ENCODE measurements at regions not wholly inside any gene's neighbourhood (a gene's known extent, or its start where the extent isn't known, plus 50 kb on each side); places are given as distances from the start of the nearest gene placed in this dataset.
"Not testable (repeated sequence)": the region's sequence is repeated elsewhere in the genome, so short reads cannot be mapped to it uniquely, and the experiment has no call there.

DNA sequence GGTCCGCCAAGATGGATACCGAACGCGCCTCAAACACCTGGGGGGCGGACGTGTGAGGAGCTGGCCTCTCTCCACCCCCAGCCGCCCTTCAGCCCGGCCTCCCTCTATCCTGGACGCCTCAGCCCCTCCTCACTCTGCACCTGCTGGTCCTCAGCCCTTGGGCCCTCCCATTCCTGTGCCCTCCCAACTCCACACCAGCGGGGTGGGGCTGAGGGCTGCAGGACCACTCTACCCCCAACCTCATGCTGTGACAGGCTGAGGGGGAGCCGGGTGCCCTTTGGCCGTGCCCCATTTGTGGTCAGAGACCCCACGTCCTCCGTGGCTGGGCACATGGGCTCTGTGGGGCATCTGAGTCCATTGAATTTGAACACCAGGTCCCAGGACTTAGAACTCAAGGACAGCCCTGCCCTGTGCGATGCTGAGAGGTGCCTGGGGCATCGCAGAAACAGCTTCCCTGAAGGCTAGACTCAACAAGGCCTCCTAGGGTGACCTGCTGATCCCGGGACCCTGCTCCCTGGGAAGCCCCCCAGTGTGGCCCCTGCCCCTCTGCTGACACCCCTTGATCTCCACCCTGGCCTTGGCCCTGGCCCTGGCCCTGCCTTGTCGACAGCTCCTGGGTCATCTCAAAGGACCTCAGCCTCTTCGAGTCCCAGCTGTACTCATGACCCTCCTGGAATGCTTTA is 82.0 kb upstream of the SFSWAP start:
- Histone ChIP-seq H3K9ac (ENCODE audit: low read length) (no peak overlapping the region), H3K4me1 (ENCODE audit: insufficient read depth, low read length) (peaks cover 5% of the 10 kb centered on the region), H3K9me3 (ENCODE audit: low read length) (no peaks in the 10 kb centered on the region), H3K27ac (ENCODE audit: low read depth, low read length) (no peak overlapping the region), H3K27me3 (ENCODE audit: control insufficient read depth in 1 of 2, insufficient read depth in 2 of 2, low read length in 2 of 2) (peaks cover 0 to 11% of the 10 kb centered on the region in 2 donors), H3K36me3 (ENCODE audit: insufficient read depth, low read length) (no peaks in the 10 kb centered on the region), H3K4me3 (ENCODE audit: low read depth in 1 of 2, low read length in 2 of 2) (no peak overlapping the region)

DNA sequence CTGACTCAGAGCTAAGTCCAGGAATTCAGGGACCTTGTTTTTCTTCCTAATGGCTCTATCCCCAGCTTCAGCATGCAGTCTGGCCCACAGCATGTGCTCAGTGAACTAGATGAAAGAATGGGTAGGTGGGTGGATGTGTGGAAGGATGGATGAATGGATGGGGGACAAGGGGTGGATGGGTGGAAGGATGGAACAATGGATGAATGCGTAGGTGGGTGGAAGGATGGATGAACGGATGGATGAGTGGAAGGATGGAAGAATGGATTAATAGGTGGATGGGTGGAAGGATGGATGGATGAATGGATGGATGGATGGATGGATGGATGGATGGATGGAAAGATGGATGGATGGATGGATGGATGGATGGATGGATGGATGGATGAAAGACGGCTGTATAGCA is 79.7 kb upstream of the SFSWAP start:
- peaks cover 0 to 14% of the 10 kb centered on the region in 2 donors for H3K27me3 ChIP-seq (ENCODE audit: control insufficient read depth in 1 of 2, insufficient read depth in 2 of 2, low read length in 2 of 2)
- no peaks in the 10 kb centered on the region for H3K36me3 ChIP-seq (ENCODE audit: insufficient read depth, low read length)
- no peak overlapping the region for H3K4me3 ChIP-seq (ENCODE audit: low read depth in 1 of 2, low read length in 2 of 2)
- no peak overlapping the region for H3K9ac ChIP-seq (ENCODE audit: low read length)
- H3K4me1 ChIP-seq (ENCODE audit: insufficient read depth, low read length) = no peaks in the 10 kb centered on the region
- no peaks in the 10 kb centered on the region for H3K9me3 ChIP-seq (ENCODE audit: low read length)
- H3K27ac ChIP-seq (ENCODE audit: low read depth, low read length) = no peak overlapping the region

DNA sequence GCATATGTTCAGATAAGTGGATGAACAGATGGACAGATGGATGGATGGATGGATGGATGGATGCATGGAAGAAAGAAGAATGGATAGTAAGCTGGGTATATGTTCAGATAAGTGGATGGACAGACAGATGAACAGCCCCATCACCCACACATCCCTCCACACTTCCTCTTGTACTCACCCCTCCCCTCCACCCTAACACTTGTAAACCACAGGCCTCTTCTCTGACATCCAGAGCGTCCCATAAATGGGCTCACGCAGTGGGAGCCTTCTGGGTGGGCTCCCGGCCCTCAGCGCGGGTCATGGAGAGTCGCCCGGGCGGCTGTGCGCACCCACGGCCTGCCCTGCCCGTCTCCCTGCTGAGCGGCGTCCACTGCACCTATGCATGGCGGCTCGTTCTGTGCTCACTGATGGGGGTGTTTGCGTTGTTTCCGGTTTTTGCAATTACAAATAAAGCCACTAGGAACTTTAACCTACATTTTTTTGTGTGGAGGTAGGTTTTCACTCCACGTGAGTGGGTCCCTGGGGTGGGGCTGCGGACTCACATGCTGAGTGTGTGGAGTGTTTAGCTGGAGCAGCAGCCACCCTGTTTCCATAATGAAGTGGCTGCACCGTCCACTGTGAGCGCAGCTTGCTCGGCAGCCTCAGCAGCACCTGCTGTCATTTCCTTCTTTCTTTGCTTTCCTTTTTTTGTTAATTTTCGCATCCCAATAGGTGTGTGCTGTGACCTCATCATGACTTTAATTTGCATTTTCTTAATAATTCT is 78.8 kb upstream of the SFSWAP start:
- not testable (repeated sequence) for H3K4me3 ChIP-seq (ENCODE audit: low read depth in 1 of 2, low read length in 2 of 2); H3K36me3 ChIP-seq (ENCODE audit: insufficient read depth, low read length); H3K9me3 ChIP-seq (ENCODE audit: low read length); H3K4me1 ChIP-seq (ENCODE audit: insufficient read depth, low read length); H3K27ac ChIP-seq (ENCODE audit: low read depth, low read length); H3K9ac ChIP-seq (ENCODE audit: low read length)
- peaks cover 0 to 15% of the 10 kb centered on the region in 2 donors for H3K27me3 ChIP-seq (ENCODE audit: control insufficient read depth in 1 of 2, insufficient read depth in 2 of 2, low read length in 2 of 2)

DNA sequence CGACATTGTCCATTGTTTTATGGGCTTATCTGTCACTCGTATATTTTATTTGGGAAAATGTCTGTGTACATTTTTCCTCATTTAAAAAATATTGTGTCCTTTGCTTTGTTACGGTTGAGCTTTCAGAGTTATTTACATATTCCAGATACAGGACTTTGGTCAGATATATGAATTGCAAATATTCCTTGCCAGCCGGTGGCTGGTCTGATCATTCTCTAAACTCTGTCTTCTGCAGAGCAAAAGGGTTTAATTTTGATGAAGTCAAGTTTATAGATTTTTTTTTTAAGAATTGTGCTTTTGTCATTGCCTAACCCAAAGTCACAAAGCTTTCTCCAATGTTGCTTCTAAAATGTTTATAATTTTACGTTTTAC is 78.3 kb upstream of the SFSWAP start:
- H3K27me3 ChIP-seq (ENCODE audit: control insufficient read depth in 1 of 2, insufficient read depth in 2 of 2, low read length in 2 of 2) = peaks cover 0 to 19% of the 10 kb centered on the region in 2 donors
- H3K4me1 ChIP-seq (ENCODE audit: insufficient read depth, low read length); H3K9me3 ChIP-seq (ENCODE audit: low read length); H3K4me3 ChIP-seq (ENCODE audit: low read depth in 1 of 2, low read length in 2 of 2); H3K9ac ChIP-seq (ENCODE audit: low read length); H3K36me3 ChIP-seq (ENCODE audit: insufficient read depth, low read length); H3K27ac ChIP-seq (ENCODE audit: low read depth, low read length): not testable (repeated sequence)

DNA sequence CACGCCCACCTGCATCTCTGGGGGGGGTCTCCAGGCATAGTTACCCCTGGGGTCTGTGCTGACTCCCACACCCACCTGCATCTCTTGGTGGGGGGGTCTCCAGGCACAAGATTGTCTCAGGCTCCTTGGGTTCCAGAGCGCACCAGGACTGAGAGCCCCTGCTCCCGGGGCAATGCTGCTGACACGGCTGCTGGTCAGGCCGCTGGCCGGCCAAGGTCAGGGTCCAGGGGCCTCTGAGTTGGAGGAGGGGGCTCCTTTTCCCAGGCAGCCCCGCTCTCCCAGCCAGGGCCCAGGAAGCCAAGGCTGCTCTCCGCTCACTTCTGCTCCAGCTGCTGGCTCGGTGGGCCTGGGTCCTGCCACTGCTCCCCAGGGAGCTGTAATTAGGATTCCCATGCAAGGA is 77.3 kb upstream of the SFSWAP start:
- not testable (repeated sequence) for H3K27ac ChIP-seq (ENCODE audit: low read depth, low read length); H3K9me3 ChIP-seq (ENCODE audit: low read length); H3K4me1 ChIP-seq (ENCODE audit: insufficient read depth, low read length); H3K9ac ChIP-seq (ENCODE audit: low read length); H3K36me3 ChIP-seq (ENCODE audit: insufficient read depth, low read length); H3K4me3 ChIP-seq (ENCODE audit: low read depth in 1 of 2, low read length in 2 of 2)
- H3K27me3 ChIP-seq (ENCODE audit: control insufficient read depth in 1 of 2, insufficient read depth in 2 of 2, low read length in 2 of 2) = peaks cover 0 to 14% of the 10 kb centered on the region in 2 donors

DNA sequence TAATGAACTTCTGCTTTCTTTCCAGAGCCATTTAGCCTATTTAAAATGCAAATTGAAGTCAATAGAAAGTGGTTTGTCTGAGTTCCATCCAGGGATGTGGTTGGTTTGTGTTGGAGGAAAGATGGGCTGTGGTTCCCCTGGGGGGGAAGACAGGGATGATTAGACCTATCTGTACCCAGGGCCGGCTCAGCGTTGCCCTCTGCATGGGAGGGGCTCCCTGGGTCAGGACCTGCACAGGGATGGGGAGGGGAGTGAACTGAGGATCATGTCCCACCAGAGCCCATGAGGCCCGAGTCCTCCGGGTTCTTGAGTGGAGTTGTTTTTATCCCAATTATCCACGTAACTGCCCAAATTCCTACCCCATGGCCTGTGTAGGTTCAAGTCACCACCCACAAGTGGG is 76.9 kb upstream of the SFSWAP start:
- Histone ChIP-seq H3K36me3 (ENCODE audit: insufficient read depth, low read length) (no peaks in the 10 kb centered on the region), H3K9ac (ENCODE audit: low read length) (no peak overlapping the region), H3K9me3 (ENCODE audit: low read length) (no peaks in the 10 kb centered on the region), H3K27ac (ENCODE audit: low read depth, low read length) (no peak overlapping the region), H3K4me1 (ENCODE audit: insufficient read depth, low read length) (no peaks in the 10 kb centered on the region), H3K4me3 (ENCODE audit: low read depth in 1 of 2, low read length in 2 of 2) (no peak overlapping the region), H3K27me3 (ENCODE audit: control insufficient read depth in 1 of 2, insufficient read depth in 2 of 2, low read length in 2 of 2) (peaks cover 0 to 10% of the 10 kb centered on the region in 2 donors)

DNA sequence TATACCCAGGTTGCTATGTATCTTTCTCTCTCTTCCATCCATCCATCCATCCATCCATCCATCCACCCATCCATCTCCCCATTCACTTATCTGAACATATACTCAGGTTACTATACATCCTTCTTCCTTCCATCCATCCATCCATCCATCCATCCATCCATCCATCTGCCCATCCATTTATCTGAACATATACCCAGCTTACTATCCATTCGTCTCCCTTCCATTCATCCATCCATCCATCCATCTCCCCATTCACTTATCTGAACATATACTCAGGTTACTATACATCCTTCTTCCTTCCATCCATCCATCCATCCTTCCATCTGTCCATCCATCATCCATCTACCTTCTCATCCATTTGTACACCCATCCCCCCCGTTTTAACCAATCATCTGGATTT is 75.9 kb upstream of the SFSWAP start:
- H3K36me3 ChIP-seq (ENCODE audit: insufficient read depth, low read length); H3K9me3 ChIP-seq (ENCODE audit: low read length); H3K4me3 ChIP-seq (ENCODE audit: low read depth in 1 of 2, low read length in 2 of 2); H3K9ac ChIP-seq (ENCODE audit: low read length); H3K27ac ChIP-seq (ENCODE audit: low read depth, low read length); H3K4me1 ChIP-seq (ENCODE audit: insufficient read depth, low read length); H3K27me3 ChIP-seq (ENCODE audit: control insufficient read depth in 1 of 2, insufficient read depth in 2 of 2, low read length in 2 of 2): not testable (repeated sequence)

GRCh38 chr12:131635491-131636122 is 75.3 kb upstream of the SFSWAP start:
- Histone ChIP-seq H3K4me1 (ENCODE audit: insufficient read depth, low read length) (no peaks in the 10 kb centered on the region), H3K27ac (ENCODE audit: low read depth, low read length) (no peak overlapping the region), H3K36me3 (ENCODE audit: insufficient read depth, low read length) (no peaks in the 10 kb centered on the region), H3K9ac (ENCODE audit: low read length) (no peak overlapping the region), H3K27me3 (ENCODE audit: control insufficient read depth in 1 of 2, insufficient read depth in 2 of 2, low read length in 2 of 2) (peaks cover 0 to 8% of the 10 kb centered on the region in 2 donors), H3K4me3 (ENCODE audit: low read depth in 1 of 2, low read length in 2 of 2) (no peak overlapping the region), H3K9me3 (ENCODE audit: low read length) (no peaks in the 10 kb centered on the region)

- H3K36me3 ChIP-seq (ENCODE audit: insufficient read depth, low read length) = no peaks in the 10 kb centered on the region
- H3K4me1 ChIP-seq (ENCODE audit: insufficient read depth, low read length) = no peaks in the 10 kb centered on the region
- no peak overlapping the region for H3K4me3 ChIP-seq (ENCODE audit: low read depth in 1 of 2, low read length in 2 of 2)
- no peak overlapping the region for H3K27ac ChIP-seq (ENCODE audit: low read depth, low read length)
- no peaks in the 10 kb centered on the region for H3K9me3 ChIP-seq (ENCODE audit: low read length)
- H3K27me3 ChIP-seq (ENCODE audit: control insufficient read depth in 1 of 2, insufficient read depth in 2 of 2, low read length in 2 of 2) = peaks cover 0 to 8% of the 10 kb centered on the region in 2 donors
- H3K9ac ChIP-seq (ENCODE audit: low read length) = no peak overlapping the region
Observed at GRCh38 chr12:131636266-131636665, 74.6 kb upstream of the SFSWAP start.

DNA sequence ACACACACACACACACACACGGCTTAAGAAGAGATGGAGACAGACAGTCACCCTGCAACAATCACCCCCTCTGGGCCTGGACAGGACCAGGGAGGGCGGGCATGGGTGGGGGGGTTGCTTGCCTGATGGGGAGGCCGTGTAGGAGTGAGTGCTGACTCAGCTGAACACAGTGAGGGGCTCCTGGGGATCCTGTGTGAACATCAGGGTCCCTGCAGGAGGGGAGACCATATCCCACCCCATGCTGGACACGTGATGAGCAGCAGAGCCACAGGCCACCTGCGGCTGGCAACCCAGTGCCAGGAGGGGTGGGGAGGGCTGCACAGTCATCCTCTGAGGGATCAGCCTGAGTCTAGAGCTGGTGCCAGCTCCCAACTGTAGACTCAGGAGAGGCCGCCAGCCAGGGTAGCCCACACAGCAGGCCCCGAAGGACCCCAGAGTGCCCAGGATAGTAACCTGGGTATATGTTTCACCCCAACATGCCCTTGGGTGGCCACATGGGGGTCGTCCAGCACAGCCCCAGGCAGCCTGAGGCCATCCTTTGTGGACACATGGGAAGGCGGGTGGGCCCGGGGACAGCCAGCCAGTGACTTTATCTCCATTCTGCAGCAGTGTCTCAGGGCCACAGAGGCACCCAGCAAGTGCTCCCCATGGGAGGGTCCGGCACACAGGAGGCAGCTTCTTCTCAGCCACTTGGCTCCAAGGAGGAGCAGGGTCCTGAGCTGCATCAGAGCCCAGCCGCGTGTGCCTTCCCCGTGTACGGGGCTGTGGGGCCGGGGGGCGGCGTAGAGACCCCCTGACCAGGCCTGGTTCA is 73.7 kb upstream of the SFSWAP start:
- H3K36me3 ChIP-seq (ENCODE audit: insufficient read depth, low read length) = no peaks in the 10 kb centered on the region
- H3K9me3 ChIP-seq (ENCODE audit: low read length) = no peaks in the 10 kb centered on the region
- H3K4me3 ChIP-seq (ENCODE audit: low read depth in 1 of 2, low read length in 2 of 2) = no peak overlapping the region
- no peaks in the 10 kb centered on the region for H3K4me1 ChIP-seq (ENCODE audit: insufficient read depth, low read length)
- no peak overlapping the region for H3K27ac ChIP-seq (ENCODE audit: low read depth, low read length)
- no peak overlapping the region for H3K9ac ChIP-seq (ENCODE audit: low read length)
- peaks cover 0 to 9% of the 10 kb centered on the region in 2 donors for H3K27me3 ChIP-seq (ENCODE audit: control insufficient read depth in 1 of 2, insufficient read depth in 2 of 2, low read length in 2 of 2)

DNA sequence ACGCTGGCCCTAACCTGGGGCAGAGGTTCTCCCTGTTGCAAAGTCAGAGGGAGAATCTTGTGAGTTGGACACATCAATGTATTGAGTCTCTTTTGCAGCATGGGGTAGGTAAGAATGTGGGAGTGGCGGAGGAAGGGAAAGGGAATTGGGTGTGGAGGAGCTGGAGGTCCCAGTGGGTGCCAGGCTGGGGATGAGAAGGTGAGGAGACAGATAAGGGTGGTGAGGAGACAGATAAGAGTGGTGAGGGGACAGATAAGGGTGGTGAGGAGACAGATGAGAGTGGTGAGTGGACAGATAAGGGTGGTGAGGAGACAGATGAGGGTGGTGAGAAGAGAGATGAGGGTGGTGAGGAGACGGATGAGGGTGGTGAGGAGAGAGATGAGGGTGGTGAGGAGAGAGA is 72.9 kb upstream of the SFSWAP start:
- no peaks in the 10 kb centered on the region for H3K9me3 ChIP-seq (ENCODE audit: low read length)
- H3K36me3 ChIP-seq (ENCODE audit: insufficient read depth, low read length) = no peaks in the 10 kb centered on the region
- no peak overlapping the region for H3K9ac ChIP-seq (ENCODE audit: low read length)
- no peak overlapping the region for H3K27ac ChIP-seq (ENCODE audit: low read depth, low read length)
- H3K4me3 ChIP-seq (ENCODE audit: low read depth in 1 of 2, low read length in 2 of 2) = no peak overlapping the region
- no peaks in the 10 kb centered on the region for H3K4me1 ChIP-seq (ENCODE audit: insufficient read depth, low read length)
- H3K27me3 ChIP-seq (ENCODE audit: control insufficient read depth in 1 of 2, insufficient read depth in 2 of 2, low read length in 2 of 2) = peaks cover 0 to 12% of the 10 kb centered on the region in 2 donors

All from muscle layer of colon (tissue), 2 donors.